ENCODE measurements at regions not wholly inside any gene's neighbourhood (a gene's known extent, or its start where the extent isn't known, plus 50 kb on each side); places are given as distances from the start of the nearest gene placed in this dataset.
"Not testable (repeated sequence)": the region's sequence is repeated elsewhere in the genome, so short reads cannot be mapped to it uniquely, and the experiment has no call there.

DNA sequence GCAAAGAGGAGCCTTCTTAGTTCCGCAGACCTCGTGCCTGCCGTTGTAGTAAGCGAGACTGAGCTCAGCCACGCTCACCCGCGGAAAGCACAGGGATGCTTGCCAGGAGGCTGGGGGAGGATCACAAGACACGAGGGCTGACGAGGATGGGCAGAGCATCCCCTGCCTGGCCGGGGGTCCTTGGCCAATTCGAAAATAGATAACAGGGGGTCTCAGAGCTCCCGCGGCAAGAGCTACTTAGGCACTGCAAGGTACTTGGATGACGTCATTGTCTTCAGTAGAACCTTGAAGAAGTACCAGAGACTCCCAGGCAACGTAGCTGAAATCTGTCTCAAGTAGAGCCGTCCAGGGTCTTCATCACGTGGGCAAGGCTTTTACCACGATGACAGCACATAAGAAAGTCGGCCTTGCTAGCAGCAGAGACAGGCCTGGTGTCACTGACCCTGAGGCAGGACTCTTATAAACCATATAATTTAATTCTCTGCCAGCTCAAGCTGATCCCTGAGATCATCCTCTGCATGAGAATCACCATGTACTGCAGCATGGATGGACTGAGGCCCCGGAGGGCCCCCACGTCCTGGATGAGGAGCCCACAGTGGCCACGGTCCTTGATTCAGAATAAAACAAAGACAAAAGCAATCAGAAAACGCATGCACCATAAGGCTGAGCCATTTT is 81.9 kb downstream of the TMEM18 start:
- DNase-seq, result no peak

DNA sequence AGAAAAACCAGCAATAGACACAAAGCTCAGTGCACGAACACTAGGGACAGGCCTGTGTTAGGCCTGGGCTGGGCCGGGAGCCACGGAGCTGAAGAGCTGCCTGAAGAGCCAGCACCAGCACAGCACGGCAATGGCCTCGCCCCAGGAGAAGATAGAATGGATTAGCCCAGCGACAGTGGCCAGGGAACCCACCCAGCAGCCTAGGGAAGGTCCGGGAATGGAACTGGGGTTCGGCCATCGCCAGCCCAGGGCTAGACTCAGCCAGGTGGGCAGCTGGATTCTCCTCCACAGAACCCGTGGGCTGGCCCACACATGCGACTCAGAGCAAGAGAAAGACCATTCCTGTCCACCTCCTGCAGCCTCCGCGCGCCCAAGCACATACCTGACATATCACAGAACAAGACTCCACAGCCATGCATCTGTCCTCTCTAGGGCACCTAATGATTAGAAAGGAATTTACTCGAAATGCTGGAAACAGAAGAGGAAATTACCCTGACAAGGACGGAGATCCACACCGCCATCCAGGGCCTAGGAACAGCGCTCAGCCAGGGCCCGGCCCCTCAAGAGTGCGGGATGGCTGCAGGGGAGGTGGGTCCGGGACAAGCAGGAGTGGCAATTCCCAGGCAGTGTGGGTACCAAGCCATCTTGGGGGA is 82.8 kb downstream of the TMEM18 start:
- DNase-seq, result no peak

DNA sequence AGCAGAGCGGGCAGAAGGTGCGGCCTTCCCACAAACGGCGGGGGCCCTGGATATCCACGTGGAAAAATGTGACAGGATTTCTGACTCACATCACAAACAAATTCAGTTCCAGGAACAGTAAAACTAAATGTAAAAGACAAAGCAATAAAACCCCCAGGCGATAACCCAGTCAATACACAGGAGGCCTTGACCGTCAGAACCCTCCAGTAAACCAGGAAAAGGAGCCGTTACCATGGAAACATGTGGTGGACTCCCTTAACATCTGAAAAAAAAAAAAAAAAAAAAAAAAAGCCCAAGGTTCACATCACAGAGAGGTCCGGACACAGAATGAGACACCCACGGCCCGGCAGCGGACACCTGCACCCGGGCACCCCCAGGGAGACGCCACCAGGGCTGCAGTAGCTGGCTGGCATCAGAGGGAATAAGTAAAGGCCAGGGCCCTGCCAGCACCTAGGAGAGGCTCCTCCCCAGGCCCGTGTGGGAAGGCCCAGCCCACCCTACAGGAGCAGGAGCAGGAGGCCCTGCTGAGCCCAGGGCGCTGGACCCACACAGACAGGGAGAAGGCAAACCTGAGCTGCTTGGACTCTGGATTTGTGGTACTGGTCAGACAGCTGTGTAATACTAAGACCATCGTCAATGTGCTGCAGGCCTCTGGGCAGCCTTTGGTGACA is 83.7 kb downstream of the TMEM18 start:
- DNase-seq, result no peak

DNA sequence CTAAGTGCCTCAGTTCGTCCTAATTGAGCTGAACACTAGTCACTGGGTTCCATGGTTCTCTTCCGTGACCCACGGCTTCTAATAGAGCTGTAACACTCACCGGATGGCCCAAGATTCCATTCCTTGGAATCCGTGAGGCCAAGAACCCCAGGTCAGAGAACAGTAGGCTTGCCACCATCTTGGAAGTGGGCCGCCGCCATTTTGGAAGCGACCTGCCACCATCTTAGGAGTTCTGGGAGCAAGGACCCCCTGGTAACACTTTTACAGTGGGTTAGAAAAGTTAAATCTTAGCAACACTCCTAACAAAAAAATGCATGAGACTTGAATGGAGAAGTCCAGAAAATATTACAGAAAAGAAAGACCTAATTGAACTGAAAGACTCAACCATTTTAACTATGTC is 84.5 kb downstream of the TMEM18 start:
- no peak for DNase-seq

DNA sequence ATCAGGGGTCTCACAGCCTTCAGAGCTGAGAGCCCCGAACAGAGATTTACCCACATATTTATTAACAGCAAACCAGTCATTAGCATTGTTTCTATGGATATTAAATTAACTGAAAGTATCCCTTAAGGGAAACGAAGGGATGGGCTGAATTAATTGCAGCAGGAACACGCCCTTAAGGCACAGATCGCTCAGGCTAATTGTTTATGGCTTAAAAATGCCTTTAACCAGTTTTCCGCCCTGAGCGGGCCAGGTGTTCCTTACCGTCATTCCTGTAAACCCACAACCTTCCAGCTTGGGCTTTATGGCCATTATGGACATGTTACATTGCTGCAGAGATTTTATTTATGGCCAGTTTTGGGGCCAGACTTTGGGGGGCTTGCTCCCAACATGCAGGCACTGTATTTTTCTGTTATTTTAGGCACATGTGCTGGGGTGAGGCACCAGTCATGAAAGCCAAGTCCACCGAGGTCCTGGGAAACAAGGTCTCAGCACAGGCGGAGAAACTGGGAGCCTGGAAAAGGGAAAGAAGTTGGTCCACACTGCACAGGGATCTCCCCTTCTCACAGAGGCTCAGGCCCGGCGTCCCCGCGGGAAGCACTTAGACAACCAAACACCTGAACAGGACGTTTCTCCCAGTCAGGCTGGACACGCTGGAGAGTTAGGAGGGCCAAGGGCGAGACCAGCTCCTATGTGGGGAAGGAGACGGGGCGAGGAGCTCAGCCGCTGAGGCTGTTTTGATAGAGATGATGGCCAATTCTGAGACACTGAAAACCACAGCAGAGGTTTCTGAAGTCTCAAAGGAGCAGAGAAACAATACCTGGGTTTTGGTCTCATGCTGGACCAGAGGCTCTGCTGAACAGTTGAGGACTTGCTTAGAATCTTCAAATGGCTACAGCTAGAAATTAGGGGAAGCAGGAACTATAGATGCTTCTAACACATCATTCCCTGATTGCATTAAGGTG is 86.7 kb downstream of the TMEM18 start:
- DNase-seq, result no peak

DNA sequence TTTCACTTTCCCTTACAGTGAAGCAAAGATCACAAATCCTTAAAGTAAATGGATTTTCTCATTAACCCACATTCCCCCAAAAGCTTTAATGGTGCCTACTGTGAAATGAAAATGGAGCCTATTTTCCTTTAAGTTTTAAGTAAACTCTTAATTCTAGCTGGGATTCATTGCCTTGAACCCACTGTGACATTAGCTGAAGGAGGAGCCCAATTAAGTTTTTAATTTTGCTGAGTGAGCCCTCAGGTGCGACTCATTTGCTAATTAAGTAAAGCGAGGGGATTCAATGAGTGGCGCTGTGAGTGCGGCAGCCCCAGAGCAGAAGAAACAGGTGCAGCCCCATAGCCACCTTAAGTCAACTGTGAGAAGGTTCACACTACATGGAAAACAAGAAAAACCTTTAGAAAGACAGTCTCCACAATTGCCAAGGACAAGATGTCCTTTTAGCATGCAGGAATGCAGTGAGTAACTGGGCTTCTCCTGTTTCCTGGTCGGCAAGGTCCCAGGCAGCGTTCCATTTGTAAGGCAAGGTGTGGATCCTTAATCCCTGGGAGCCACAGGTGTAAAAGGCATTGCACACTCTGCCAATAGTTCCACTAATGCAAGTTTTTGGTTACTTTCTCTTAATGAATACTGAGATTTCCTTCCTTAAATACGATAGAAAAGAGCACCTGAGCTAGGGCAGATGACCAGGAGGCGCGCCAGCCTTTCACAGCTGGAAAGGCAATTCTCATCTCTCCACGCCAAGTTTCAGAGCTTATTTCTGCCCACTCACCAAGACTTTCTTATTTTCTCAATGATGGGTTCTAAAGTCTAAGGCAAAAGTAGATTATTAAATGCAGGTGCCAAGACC is 87.7 kb downstream of the TMEM18 start:
- no peak for DNase-seq

DNA sequence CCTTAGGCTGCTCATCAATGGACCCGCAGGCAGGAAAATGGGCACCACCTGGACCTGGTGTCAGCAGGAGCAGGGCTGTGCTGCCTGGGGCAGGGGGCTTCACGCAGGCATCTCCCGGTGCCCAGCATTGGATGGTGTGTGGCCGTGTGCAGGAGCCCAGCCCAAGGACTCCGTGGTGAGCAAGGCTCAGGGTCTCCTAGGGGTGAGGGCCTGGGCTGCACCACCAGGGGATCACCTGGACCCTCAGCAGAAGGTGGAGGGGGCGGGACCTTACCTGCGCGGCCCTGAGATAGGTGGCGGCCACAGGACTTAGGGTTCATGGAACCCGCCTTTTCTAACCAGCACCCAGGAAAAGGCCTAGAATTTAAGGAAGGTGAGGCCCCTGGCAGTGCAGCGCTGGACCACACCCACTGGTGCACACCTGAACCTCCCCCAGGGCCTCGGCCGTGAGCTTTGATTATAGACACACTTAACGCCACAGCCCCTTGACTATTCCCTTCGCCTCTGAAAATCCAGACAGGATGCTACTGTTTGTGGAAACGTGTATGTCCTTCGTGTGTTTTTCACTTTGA is 89.0 kb downstream of the TMEM18 start:
- DNase-seq, result no peak

DNA sequence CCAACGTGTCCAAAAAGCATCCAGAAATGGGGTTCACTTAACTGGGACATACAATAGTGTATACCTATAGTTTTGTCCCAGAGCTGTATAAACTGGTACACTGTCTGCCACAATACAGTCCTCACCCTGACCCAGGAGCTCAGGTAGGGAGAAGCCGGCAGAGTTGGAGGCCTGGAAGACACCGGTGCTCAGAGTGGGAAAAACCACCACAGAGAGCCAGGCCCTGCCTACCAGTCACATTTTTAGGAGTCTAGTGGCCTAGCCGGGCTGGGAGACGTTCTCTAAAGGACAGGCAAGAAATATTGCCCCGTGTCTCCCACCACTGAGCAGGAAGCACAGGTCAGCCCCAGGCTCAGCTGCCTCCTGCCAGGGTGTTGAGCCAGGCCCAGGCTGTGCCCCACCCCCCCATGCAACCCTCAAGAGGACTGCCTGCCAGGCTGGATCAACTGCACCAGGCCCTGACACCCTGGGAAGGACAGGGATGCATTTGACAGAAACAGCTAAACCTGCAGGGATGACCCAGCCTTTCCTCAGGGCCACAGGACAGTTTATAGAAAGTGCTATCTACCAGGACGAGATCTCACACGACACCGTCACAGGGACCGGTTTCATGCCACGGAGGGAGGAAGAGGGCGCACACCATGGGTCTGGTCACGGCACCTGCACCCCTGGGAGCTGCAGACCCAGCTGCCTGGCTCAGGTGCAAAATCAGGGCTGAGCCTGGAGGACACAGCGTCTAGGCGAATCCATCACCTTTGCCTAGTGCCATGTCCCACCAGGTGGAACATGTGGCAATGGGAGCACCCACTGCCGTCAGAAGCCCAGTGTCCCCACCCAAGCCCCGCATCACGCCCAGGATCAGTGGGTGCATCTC is 89.9 kb downstream of the TMEM18 start:
- DNase-seq, result no peak

DNA sequence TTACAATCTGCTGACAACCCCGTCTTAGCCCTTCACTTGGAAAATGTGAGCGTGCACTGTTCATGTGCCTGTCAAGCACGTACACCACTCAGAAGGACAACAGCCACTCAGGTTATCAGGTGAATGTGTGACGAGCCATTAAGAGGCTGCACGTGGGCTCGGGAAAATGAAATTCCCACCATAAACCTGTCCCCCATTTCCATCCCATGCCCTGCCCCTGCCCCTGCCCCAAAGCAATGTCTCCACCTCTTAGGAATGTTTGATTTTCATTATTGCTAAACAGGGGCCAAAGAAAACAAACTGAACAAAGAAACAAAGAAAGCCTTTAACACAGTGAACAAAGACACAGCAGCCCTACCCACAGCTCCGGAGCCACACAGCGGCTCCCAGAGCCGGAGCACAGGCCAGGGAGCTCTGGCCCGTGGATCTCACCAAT is 90.5 kb downstream of the TMEM18 start:
- no peak for DNase-seq

DNA sequence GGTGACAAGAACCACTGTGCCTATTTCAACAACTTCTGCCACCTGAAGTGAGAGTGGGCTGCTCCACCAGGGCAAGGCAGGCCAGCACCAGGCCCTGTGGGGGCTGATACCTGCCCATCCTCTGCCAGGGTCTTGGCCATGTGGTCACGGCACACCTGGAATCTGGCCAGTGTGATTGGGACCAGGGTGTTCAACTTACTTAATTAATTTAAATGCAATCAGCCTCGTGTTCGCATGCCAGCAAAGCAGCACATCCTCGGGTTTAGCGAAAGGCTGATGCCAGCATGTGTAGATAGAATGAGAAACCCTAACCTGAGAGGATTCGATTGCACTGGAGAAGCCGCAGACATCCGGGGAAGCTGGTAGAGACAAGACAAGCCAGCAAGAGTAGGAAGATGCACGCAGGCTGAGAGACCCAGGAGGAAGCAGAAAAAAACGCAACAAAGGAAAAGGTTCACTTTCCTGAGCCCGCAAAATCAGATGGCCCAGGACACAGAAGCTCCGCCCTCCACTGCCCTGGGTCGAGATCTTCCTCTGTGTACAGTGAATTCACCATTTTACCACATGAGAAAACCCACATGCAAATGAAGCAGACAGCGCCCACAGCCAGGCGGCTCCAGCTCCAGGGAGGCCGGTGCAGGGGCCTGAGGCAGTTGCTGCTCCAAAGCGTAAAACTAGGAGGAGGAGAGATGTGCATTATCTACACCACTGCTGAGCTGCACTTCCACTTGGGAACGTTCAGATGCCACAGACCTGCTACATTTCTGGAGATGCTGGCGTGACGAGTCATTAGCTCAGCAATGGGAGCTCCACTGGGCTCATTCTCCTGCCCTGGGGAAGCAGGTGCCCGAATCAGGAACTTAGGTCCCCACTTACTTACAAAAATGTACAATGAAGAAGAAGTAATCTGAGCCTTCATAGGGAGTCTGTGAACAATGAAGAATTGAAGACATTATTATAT is 92.1 kb downstream of the TMEM18 start:
- no peak for DNase-seq

DNA sequence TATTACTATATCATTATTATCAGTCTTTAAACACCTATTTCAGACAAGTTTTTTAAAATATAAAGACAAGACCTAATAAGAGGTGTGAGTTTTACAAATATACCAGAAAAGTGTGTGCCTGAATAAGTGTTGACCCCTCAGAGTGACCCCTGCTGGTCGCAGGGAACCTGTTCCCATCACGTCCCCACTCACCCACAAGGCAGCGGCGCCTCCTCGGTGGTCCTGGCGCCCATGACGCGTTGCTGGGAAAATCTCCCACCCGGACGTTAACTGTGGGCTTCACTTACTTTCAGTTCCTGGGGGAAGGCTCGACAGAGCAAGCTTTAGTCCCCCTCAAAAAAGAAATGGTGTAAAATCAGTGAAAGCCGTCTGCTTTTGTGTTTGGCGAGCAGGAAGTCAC is 93.5 kb downstream of the TMEM18 start:
- DNase-seq, result no peak

DNA sequence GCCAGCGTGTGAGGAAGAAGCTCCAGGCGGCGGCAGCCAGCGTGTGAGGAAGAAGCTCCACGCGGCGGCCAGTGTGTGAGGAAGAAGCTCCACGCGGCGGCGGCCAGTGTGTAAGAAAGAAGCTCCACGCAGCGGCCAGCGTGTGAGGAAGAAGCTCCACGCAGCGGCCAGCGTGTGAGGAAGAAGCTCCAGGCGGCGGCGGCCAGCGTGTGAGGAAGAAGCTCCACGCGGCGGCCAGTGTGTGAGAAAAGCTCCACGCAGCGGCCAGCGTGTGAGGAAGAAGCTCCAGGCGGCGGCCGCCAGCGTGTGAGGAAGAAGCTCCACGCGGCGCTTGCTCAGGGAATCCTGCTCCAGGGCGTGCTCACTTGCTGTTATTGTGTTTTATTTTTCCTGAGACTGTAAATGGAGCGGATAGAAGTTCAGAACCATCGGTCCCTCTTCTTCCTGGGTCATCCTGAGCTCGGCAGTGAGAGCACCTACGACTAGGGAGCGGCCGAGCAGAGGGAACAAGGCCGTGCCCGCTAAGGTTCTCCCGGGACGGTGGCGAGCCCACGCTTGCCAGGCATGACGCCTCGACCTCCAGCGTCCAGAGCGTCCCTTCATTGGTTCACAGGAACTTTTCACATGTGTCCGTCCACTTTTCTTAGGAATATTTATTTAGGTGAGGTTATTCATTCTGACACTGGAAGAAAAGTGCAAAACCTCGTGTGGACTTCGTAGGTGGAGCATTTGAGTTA is 94.2 kb downstream of the TMEM18 start:
- no peak for DNase-seq

DNA sequence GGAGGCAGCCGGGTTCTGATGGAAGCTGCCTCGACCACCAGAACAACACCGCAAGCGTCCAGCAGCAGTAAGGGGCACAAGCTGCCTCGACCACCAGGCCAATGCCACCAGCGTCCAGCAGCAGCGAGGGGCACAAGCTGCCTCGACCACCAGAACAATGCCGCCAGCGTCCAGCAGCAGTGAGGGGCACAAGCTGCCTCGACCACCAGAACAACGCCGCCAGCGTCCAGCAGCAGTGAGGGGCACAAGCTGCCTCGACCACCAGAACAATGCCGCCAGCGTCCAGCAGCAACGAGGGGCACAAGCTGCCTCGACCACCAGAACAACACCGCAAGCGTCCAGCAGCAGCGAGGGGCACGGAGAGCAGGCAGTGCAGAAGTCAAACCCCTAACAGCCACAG is 94.9 kb downstream of the TMEM18 start:
- not testable (repeated sequence) for DNase-seq

DNA sequence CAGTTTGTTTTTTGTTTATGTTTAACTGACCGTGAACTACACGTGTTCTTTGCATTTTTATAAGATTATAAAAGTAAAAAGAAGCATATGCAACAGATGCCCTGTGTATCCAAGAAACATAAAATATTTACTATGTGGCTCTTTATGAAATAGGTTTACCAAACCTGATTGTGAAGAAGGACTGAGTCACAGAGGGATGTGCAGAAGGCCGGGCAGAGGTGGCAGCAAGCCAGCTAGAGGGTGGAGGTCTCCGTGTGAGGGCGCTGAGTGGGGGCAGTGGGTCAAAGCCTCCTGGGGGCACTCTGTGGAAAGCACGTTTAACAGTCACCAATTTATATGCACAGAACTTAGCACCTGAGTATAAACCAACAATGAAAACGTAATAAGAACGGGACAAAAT is 97.2 kb downstream of the TMEM18 start:
- no peak for DNase-seq

DNA sequence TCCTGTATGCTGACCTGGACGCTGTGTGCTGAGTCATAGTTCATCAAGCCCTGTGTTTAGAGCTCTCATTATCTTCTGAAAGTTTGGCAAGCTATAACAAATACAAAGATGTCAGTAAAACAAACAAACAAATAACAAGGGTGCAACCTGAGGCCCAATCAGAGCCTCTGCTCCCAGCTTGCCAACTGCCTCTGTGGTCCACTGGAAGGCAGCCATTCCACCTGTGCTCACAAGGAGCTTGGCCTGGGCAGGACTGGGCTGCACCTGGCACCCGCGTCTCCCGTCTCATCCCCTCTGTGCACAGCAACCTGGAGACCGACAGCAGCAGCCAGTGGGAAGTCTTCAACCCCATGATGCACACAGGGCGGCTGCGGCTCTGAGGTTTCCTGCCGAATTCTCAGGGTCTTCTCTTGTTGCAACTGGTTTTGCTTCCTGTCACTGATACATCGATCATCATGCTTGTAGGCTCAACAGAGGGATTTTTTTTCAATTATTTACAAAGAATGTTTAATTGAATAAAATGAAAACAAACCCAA is 97.8 kb downstream of the TMEM18 start:
- DNase-seq, result no peak

DNA sequence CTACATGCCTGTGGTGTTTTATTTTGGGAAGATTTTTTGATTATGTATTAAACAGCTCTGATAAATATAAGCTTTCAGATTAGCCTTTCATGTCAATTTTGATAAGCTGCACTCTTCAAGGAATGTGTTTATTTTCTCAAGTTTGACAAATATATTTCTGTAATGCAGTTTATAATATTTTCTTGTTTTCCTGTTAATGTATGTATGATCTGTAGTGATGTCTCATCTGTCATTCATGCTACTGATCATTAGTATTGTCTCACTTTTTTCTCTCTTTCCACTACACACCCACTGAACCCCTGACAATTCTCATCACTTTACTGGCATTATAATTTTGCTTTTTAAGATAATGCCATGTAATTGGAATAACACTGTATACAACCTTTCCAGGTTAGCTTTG is 100.9 kb downstream of the TMEM18 start:
- DNase-seq, result no peak

DNA sequence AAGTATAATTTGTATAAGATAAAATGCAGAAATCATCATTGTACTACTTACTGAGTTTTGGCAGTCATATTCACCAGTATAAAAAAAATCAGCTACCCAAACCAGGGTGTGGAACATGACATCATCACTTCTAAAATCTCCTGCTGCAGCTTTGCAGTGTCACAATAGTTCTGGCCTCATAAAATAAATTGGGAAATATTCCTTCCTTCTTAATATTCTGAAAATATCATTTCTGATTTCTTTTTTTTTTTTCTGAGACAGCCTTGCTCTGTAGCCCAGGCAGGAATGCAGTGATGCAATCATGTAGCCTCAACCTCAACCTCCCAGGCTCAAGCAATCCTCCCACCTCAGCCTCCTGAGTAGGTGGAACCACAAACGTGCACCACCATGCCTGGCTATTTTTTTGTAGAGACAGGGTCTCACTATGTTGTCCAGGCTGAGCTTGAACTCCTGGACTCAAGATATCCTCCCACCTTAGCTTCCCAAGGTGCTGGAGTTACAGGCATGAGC is 101.4 kb downstream of the TMEM18 start:
- DNase-seq, result no peak

Measured in fibroblast of skin of abdomen (primary cell).